AG09309 (cell line): ENCODE measurements at regions not wholly inside any gene's neighbourhood (a gene's known extent, or its start where the extent isn't known, plus 50 kb on each side); places are given as distances from the start of the nearest gene placed in this dataset.
"Not testable (repeated sequence)": the region's sequence is repeated elsewhere in the genome, so short reads cannot be mapped to it uniquely, and the experiment has no call there.

ENCODE experiments used
- DNase-seq: peaks from one replicate; pipeline ENCODE4 v3.0.0-alpha.2; 2010; ENCODE audit warnings: low read depth
- H3K4me3 ChIP-seq: 2 replicates; pipeline ENCODE4 v1.5.1; 2011; ENCODE audit warnings: mild to moderate bottlenecking, low read depth, low read length, moderate library complexity; ENCODE audit not compliant: control insufficient read depth
- CTCF ChIP-seq: IDR thresholded peaks from 2 replicates; pipeline ENCODE4 v1.5.1; 2011; ENCODE audit warnings: mild to moderate bottlenecking, low read depth, low read length, inconsistent platforms; ENCODE audit not compliant: insufficient read depth, control insufficient read depth; ENCODE audit errors: missing control alignments

- no peak overlapping the region for H3K4me3 ChIP-seq
- no peak for TF ChIP-seq CTCF
- no peak for DNase-seq
Measured at GRCh38 chr6:141890661-141891060, 242.1 kb upstream of the GJE1 start.

- DNase-seq = no peak
- TF ChIP-seq CTCF = no peak
- no peak overlapping the region for H3K4me3 ChIP-seq
Measured at GRCh38 chr6:141884850-141885249, 247.9 kb upstream of the GJE1 start.

GRCh38 chr6:141878686-141879085, 254.0 kb upstream of the GJE1 start:
- no peak overlapping the region for H3K4me3 ChIP-seq
- no peak for TF ChIP-seq CTCF
- no peak for DNase-seq

- no peak for DNase-seq
- no peak for TF ChIP-seq CTCF
- H3K4me3 ChIP-seq = no peak overlapping the region
Measured at GRCh38 chr6:141877275-141877983, 255.3 kb upstream of the GJE1 start.

- no peak overlapping the region for H3K4me3 ChIP-seq
- TF ChIP-seq CTCF = no peak
- no peak for DNase-seq
Measured at GRCh38 chr6:141874930-141875602, 257.7 kb upstream of the GJE1 start.

- not testable (repeated sequence) for DNase-seq
Measured at GRCh38 chr6:141869509-141869908, 263.2 kb upstream of the GJE1 start.

GRCh38 chr6:141867767-141868166, 265.0 kb upstream of the GJE1 start:
- DNase-seq = no peak
- no peak for TF ChIP-seq CTCF
- H3K4me3 ChIP-seq = no peak overlapping the region

More at GRCh38 chr6:141869509-141869908, 263.2 kb upstream of the GJE1 start:
- H3K4me3 ChIP-seq = not testable (repeated sequence)
